ENCODE measurements at regions not wholly inside any gene's neighbourhood (a gene's known extent, or its start where the extent isn't known, plus 50 kb on each side); places are given as distances from the start of the nearest gene placed in this dataset.

DNA sequence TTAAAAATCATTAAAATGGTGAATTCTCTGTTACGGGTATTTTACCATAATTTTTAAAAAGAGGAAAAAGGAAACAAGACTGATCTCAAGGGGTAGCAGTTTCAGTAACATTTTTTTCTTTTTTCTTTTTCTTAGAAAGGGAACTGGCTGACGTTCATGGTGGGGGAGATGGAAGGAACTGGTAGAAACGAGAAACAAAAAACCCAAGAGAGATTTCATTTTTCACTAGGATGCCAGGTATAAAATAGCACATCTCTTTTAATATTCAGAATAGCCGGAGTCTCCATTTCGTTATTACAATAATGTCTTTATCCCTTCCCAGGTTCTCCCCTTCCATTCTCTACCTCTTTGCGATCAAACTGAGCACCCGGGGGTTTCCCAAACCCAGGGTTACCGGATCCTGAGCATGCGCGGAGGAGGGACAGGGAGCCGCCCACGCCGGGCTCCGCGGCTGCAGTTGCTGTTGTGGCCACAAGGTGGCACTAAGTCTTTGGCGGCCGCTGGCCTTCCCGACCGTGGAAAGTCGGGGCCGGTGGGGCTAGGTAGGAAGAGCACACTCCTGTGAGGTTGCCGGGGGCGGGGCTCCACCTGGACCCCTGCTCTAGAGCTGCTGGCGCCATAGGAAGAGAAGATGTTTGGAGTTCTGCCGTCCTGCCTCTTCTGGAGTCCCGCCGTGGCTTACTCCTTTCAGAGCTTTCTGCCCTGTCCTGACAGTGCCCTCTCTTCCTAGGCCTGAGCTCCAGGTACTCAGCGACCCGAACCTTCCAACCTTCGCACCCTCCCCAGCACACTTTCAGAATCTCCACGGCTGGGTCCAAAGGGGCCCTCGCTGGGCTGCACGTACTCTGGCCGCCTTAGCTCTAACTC, 146.8 kb downstream of the SH3BGRL2 start (continued):
- TF ChIP-seq ZSCAN20 (CRISPR knock-in tag; IDR thresholded peaks at IDR 0.05; ENCODE audit: borderline replicate concordance) (no peak), SRSF9 (IDR thresholded peaks at IDR 0.05; ENCODE audit: borderline replicate concordance, insufficient read depth, low read depth, low read length, poor library complexity, severe bottlenecking) (no peak), ZFYVE20 (CRISPR knock-in tag; IDR thresholded peaks at IDR 0.05; ENCODE audit: borderline replicate concordance, low read depth) (no peak), ZNF160 (CRISPR knock-in tag; IDR thresholded peaks at IDR 0.05) (no peak), KDM1A (CRISPR knock-in tag; IDR thresholded peaks at IDR 0.05) (no peak), ZNF350 (CRISPR knock-in tag; IDR thresholded peaks at IDR 0.05; ENCODE audit: borderline replicate concordance, low read depth) (peak; percentile 58; the same call in 1 of the 2 replicates), NCOR1 (IDR thresholded peaks at IDR 0.05; ENCODE audit: borderline replicate concordance, low read length) (no peak), NFKBIZ (CRISPR knock-in tag; IDR thresholded peaks at IDR 0.05) (0 out of 2 replicates have a peak, but pooled peaks have one; percentile 14), ZNF609 (CRISPR knock-in tag; IDR thresholded peaks at IDR 0.05; ENCODE audit: borderline replicate concordance) (no peak), ZSCAN31 (CRISPR knock-in tag; IDR thresholded peaks at IDR 0.05; ENCODE audit: low read depth) (no peak), TOE1 (CRISPR knock-in tag; IDR thresholded peaks at IDR 0.05) (no peak), ZNF501 (CRISPR knock-in tag; IDR thresholded peaks at IDR 0.05) (peak; percentile 69), ZNF766 (CRISPR knock-in tag; IDR thresholded peaks at IDR 0.05; ENCODE audit: borderline replicate concordance) (no peak), ZNF839 (CRISPR knock-in tag; IDR thresholded peaks at IDR 0.05; ENCODE audit: borderline replicate concordance) (no peak), RFXAP (CRISPR knock-in tag; IDR thresholded peaks at IDR 0.05; ENCODE audit: borderline replicate concordance) (peak; percentile 30; the same call in 1 of the 2 replicates), HNRNPH1 (optimal IDR thresholded peaks at IDR 0.05; ENCODE audit: low read depth, low read length) (no peak), ZNF768 (CRISPR knock-in tag; IDR thresholded peaks at IDR 0.05) (peak; percentile 39; the same call in 1 of the 2 replicates), ZNF615 (CRISPR knock-in tag; IDR thresholded peaks at IDR 0.05; ENCODE audit: borderline replicate concordance) (0 out of 2 replicates have a peak, but pooled peaks have one; percentile 48), IRF2 (CRISPR knock-in tag; IDR thresholded peaks at IDR 0.05) (0 out of 2 replicates have a peak, but pooled peaks have one; percentile 33), PHF8 (CRISPR knock-in tag; IDR thresholded peaks at IDR 0.05) (peak; percentile 48; the same call in 1 of the 2 replicates)
- TF ChIP-seq, protein P1, sequence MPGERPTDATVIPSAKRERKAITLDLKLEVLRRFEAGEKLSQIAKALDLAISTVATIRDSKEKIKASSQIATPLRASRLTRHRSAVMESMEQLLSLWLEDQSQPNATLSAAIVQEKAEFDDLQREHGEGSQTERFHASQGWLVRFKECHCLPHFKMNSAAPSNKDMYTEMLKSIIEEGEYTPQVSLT (CRISPR knock-in tag; IDR thresholded peaks at IDR 0.05; ENCODE audit: borderline replicate concordance, low read depth) = no peak

Measured in HepG2 (cell line).